Esophagus squamous epithelium (tissue), 5 donors: ENCODE measurements at regions not wholly inside any gene's neighbourhood (a gene's known extent, or its start where the extent isn't known, plus 50 kb on each side); places are given as distances from the start of the nearest gene placed in this dataset.

Source experiments
- DNase-seq: peaks from one replicate; lab custom pipeline; 2025; lab: John Stamatoyannopoulos, UW
- H3K27ac ChIP-seq, 4 donors: fragments of 200-600 bp; sonication (generic); one replicate each; pipeline ENCODE4 v1.5.1; 2016 to 2019; ENCODE audit warnings: mild to moderate bottlenecking in 1 of 4
- H3K27me3 ChIP-seq, 4 donors: fragments of 200-600 bp; sonication (generic); 1 replicate in 3 of 4; 2 replicates in 1 of 4; pipeline versions ENCODE4 v1.5.1 to v1.6.0; 2017 to 2021; ENCODE audit warnings: antibody characterized with exemption in 1 of 4
- H3K36me3 ChIP-seq, 3 donors: fragments of 200-600 bp; sonication (generic); one replicate each; pipeline ENCODE4 v1.5.1; 2016 to 2019
- H3K4me1 ChIP-seq, 3 donors: fragments of 200-600 bp; sonication (generic); one replicate each; pipeline ENCODE4 v1.5.1; 2017 to 2019
- H3K4me3 ChIP-seq, 4 donors: fragments of 200-600 bp; sonication (generic); 1 replicate in 3 of 4; 2 replicates in 1 of 4; pipeline ENCODE4 v1.5.1; 2016 to 2019; ENCODE audit warnings: mild to moderate bottlenecking in 2 of 4, moderate library complexity in 1 of 4
- H3K9me3 ChIP-seq, 3 donors: fragments of 200-600 bp; sonication (generic); one replicate each; pipeline ENCODE4 v1.5.1; 2016 to 2019
- CTCF ChIP-seq, 6 experiments: fragments of 450-650 bp in 4 of 6; fragments of 200-600 bp in 2 of 6; sonication (generic) in 2 of 6; IDR thresholded peaks; one replicate each; pipeline ENCODE4 v1.5.1; 2016 to 2019; ENCODE audit warnings: antibody characterized with exemption in 6 of 6, mild to moderate bottlenecking in 4 of 6, moderate library complexity in 4 of 6
- POLR2A ChIP-seq, 4 donors: fragments of 450-650 bp; IDR thresholded peaks; one replicate each; pipeline ENCODE4 v1.6.1; 2017; ENCODE audit warnings: antibody characterized with exemption in 4 of 4, mild to moderate bottlenecking in 4 of 4, moderate library complexity in 3 of 4
- WGBS, 2 donors: methylation state at CpG; one replicate each; pipeline ENCODE4 v1.1.5; 2018; 5-methylcytosine and 5-hydroxymethylcytosine counted together
- intact Hi-C: fragments of 100-400 bp; cut with DNase I; formaldehyde crosslinking; loops from one replicate; pipeline ENCODE4 v1.15.0; 2022
- donor health status: DM: yes; HTN: yes; CAD: no.

GRCh38 chr14:49367696-49368095 lies 218.5 kb downstream of the RPS29 start:
- no peak for TF ChIP-seq POLR2A (IDR thresholded peaks at IDR 0.05)
- no peak for TF ChIP-seq CTCF (IDR thresholded peaks at IDR 0.05)
- intact Hi-C loops: no loop called here
- 70% methylated on average over 3 of the region's 3 CpGs for WGBS, 2 donors

GRCh38 chr14:49366416-49366815 lies 219.8 kb downstream of the RPS29 start:
- WGBS, 2 donors: 19 to 20% methylated on average over 1 of the region's 1 CpG
- Histone ChIP-seq H3K9me3 (no peaks in the 10 kb centered on the region), H3K36me3 (no peaks in the 10 kb centered on the region), H3K27ac (no peak overlapping the region), H3K27me3 (no peaks in the 10 kb centered on the region), H3K4me3 (no peak overlapping the region), H3K4me1 (no peaks in the 10 kb centered on the region)
- intact Hi-C loops: no loop called here
- TF ChIP-seq POLR2A (IDR thresholded peaks at IDR 0.05): no peak
- DNase-seq: no peak

More at GRCh38 chr14:49367696-49368095, 218.5 kb downstream of the RPS29 start:
- Histone ChIP-seq H3K36me3 (no peaks in the 10 kb centered on the region), H3K9me3 (no peaks in the 10 kb centered on the region), H3K27me3 (no peaks in the 10 kb centered on the region), H3K4me3 (no peak overlapping the region), H3K4me1 (no peaks in the 10 kb centered on the region), H3K27ac (no peak overlapping the region)
- no peak for DNase-seq

- 14 to 53% methylated on average over 1 of the region's 1 CpG for WGBS, 2 donors
- Histone ChIP-seq H3K4me1 (no peaks in the 10 kb centered on the region), H3K9me3 (no peaks in the 10 kb centered on the region), H3K27ac (no peak overlapping the region), H3K4me3 (no peak overlapping the region), H3K27me3 (no peaks in the 10 kb centered on the region), H3K36me3 (no peaks in the 10 kb centered on the region)
- no peak for DNase-seq
- no peak for TF ChIP-seq CTCF (IDR thresholded peaks at IDR 0.05)
- no peak for TF ChIP-seq POLR2A (IDR thresholded peaks at IDR 0.05)
- intact Hi-C loops: no loop called here
Measured at GRCh38 chr14:49364752-49365117, 221.4 kb downstream of the RPS29 start.

GRCh38 chr14:49363821-49364751 lies 222.1 kb downstream of the RPS29 start:
- Histone ChIP-seq H3K4me1 (no peaks in the 10 kb centered on the region), H3K27ac (no peak overlapping the region), H3K4me3 (no peak overlapping the region), H3K36me3 (no peaks in the 10 kb centered on the region), H3K9me3 (no peaks in the 10 kb centered on the region), H3K27me3 (no peaks in the 10 kb centered on the region)
- intact Hi-C loops: no loop called here
- TF ChIP-seq POLR2A (IDR thresholded peaks at IDR 0.05): no peak
- TF ChIP-seq CTCF (IDR thresholded peaks at IDR 0.05): no peak
- DNase-seq: no peak
- 14 to 19% methylated on average over 5 of the region's 5 CpGs for WGBS, 2 donors

GRCh38 chr14:49362916-49363315 lies 223.3 kb downstream of the RPS29 start:
- H3K27me3 ChIP-seq: no peaks in the 10 kb centered on the region
- no peak for TF ChIP-seq CTCF (IDR thresholded peaks at IDR 0.05)
- no peak for TF ChIP-seq POLR2A (IDR thresholded peaks at IDR 0.05)
- H3K36me3 ChIP-seq: no peaks in the 10 kb centered on the region
- no peak overlapping the region for H3K4me3 ChIP-seq
- intact Hi-C loops: no loop called here
- no peaks in the 10 kb centered on the region for H3K9me3 ChIP-seq
- DNase-seq: no peak
- 42 to 48% methylated on average over 1 of the region's 1 CpG for WGBS, 2 donors
- H3K27ac ChIP-seq: no peak overlapping the region
- no peaks in the 10 kb centered on the region for H3K4me1 ChIP-seq
